HEK293 (cell line): ENCODE measurements at regions not wholly inside any gene's neighbourhood (a gene's known extent, or its start where the extent isn't known, plus 50 kb on each side); places are given as distances from the start of the nearest gene placed in this dataset.

Experiments used
- CTCF ChIA-PET: fragments of 350-600 bp; formaldehyde crosslinking; extraction: SDS; loops from one replicate; lab custom pipeline; 2021; ENCODE audit warnings: antibody characterized with exemption; lab: Yijun Ruan, JAX
- POLR2A ChIA-PET: fragments of 300-600 bp; formaldehyde crosslinking; extraction: SDS; loops from one replicate; lab custom pipeline; 2020; ENCODE audit warnings: antibody characterized with exemption, inconsistent platforms; lab: Yijun Ruan, JAX
- H3K27ac ChIP-seq: fragments of 200-500 bp; sonication (Bioruptor generic); 2 replicates; pipeline ENCODE4 v1.5.1; 2014; ENCODE audit warnings: low read depth, low read length, control low read depth, inconsistent platforms; ENCODE audit errors: extremely low read depth
- H3K36me3 ChIP-seq, 2 experiments: fragments of 200-500 bp in 1 of 2; sonication (Bioruptor generic) in 1 of 2; 1 replicate in 1 of 2; 2 replicates in 1 of 2; pipeline ENCODE4 v1.5.1; 2014 to 2017; ENCODE audit warnings: inconsistent platforms in 2 of 2, low read length in 2 of 2; ENCODE audit not compliant: control insufficient read depth in 2 of 2, insufficient read depth in 1 of 2
- H3K4me1 ChIP-seq: fragments of 200-500 bp; sonication (Bioruptor generic); 2 replicates; pipeline ENCODE4 v1.5.1; 2014; ENCODE audit warnings: mild to moderate bottlenecking, low read length, inconsistent platforms; ENCODE audit not compliant: control insufficient read depth, insufficient read depth
- H3K4me3 ChIP-seq: 2 replicates; pipeline ENCODE4 v1.5.1; 2011; ENCODE audit warnings: low read depth, mild to moderate bottlenecking, control low read depth, low read length, moderate library complexity
- H3K9me3 ChIP-seq: fragments of 200-500 bp; sonication (Bioruptor generic); 2 replicates; pipeline ENCODE4 v1.5.1; 2014; ENCODE audit warnings: low read depth, low read length, inconsistent platforms; ENCODE audit not compliant: control insufficient read depth, insufficient read depth
- FEZF1 ChIP-seq: fragments of 450-650 bp; formaldehyde crosslinking; IDR thresholded peaks from 2 replicates; pipeline ENCODE4 v1.5.1; 2016; ENCODE audit warnings: missing biosample characterization, missing genetic modification characterization
- SCRT1 ChIP-seq: fragments of 450-650 bp; formaldehyde crosslinking; IDR thresholded peaks from 2 replicates; pipeline ENCODE4 v1.5.1; 2016; ENCODE audit warnings: missing biosample characterization, missing genetic modification characterization, borderline replicate concordance
- SP2 ChIP-seq: fragments of 450-650 bp; formaldehyde crosslinking; IDR thresholded peaks from 2 replicates; pipeline ENCODE4 v1.5.1; 2016; ENCODE audit warnings: missing biosample characterization, missing genetic modification characterization
- ZBTB21 ChIP-seq: fragments of 450-650 bp; formaldehyde crosslinking; IDR thresholded peaks from 2 replicates; pipeline ENCODE4 v1.5.1; 2017; ENCODE audit warnings: missing biosample characterization, missing genetic modification characterization
- ZEB2 ChIP-seq: fragments of 450-650 bp; formaldehyde crosslinking; IDR thresholded peaks from 2 replicates; pipeline ENCODE4 v1.5.1; 2016; ENCODE audit warnings: missing biosample characterization, missing genetic modification characterization
- ZNF10 ChIP-seq: fragments of 450-650 bp; formaldehyde crosslinking; IDR thresholded peaks from 2 replicates; pipeline ENCODE4 v1.5.1; 2017; ENCODE audit warnings: missing biosample characterization, missing genetic modification characterization
- ZNF112 ChIP-seq: fragments of 450-650 bp; formaldehyde crosslinking; IDR thresholded peaks from 2 replicates; pipeline ENCODE4 v1.5.0; 2017; ENCODE audit warnings: missing biosample characterization, missing genetic modification characterization
- ZNF175 ChIP-seq: fragments of 450-650 bp; formaldehyde crosslinking; IDR thresholded peaks from 2 replicates; pipeline ENCODE4 v1.5.1; 2016; ENCODE audit warnings: missing biosample characterization, missing genetic modification characterization
- ZNF239 ChIP-seq: fragments of 450-650 bp; formaldehyde crosslinking; IDR thresholded peaks from 2 replicates; pipeline ENCODE4 v1.5.1; 2016; ENCODE audit warnings: missing biosample characterization, missing genetic modification characterization
- ZNF311 ChIP-seq: fragments of 450-650 bp; formaldehyde crosslinking; IDR thresholded peaks from 2 replicates; pipeline ENCODE4 v1.5.1; 2017; ENCODE audit warnings: missing biosample characterization, missing genetic modification characterization, borderline replicate concordance
- ZNF610 ChIP-seq: fragments of 450-650 bp; formaldehyde crosslinking; IDR thresholded peaks from 2 replicates; pipeline ENCODE4 v1.5.1; 2016; ENCODE audit warnings: missing biosample characterization, missing genetic modification characterization, borderline replicate concordance
- ZNF670 ChIP-seq: fragments of 450-650 bp; formaldehyde crosslinking; IDR thresholded peaks from 2 replicates; pipeline ENCODE4 v1.5.1; 2016; ENCODE audit warnings: missing biosample characterization, missing genetic modification characterization, low read depth
- ZNF792 ChIP-seq: fragments of 450-650 bp; formaldehyde crosslinking; IDR thresholded peaks from 2 replicates; pipeline ENCODE4 v1.5.1; 2016; ENCODE audit warnings: missing biosample characterization, missing genetic modification characterization
- ZNF837 ChIP-seq: fragments of 450-650 bp; formaldehyde crosslinking; IDR thresholded peaks from 2 replicates; pipeline ENCODE4 v1.5.1; 2016; ENCODE audit warnings: missing biosample characterization, missing genetic modification characterization
- TF ChIP-seq, protein P1 (sequence below): fragments of 450-650 bp; formaldehyde crosslinking; IDR thresholded peaks from 2 replicates; pipeline ENCODE4 v1.5.1; 2016; ENCODE audit warnings: missing biosample characterization, missing genetic modification characterization
- TF ChIP-seq, protein P2 (sequence below): fragments of 450-650 bp; formaldehyde crosslinking; IDR thresholded peaks from 2 replicates; pipeline ENCODE4 v1.5.1; 2017; ENCODE audit warnings: missing biosample characterization, missing genetic modification characterization
- TF ChIP-seq, protein P3 (sequence below): fragments of 450-650 bp; formaldehyde crosslinking; IDR thresholded peaks from 2 replicates; pipeline ENCODE4 v1.5.1; 2016; ENCODE audit warnings: missing biosample characterization, missing genetic modification characterization
- TF ChIP-seq, protein P4 (sequence below): fragments of 450-650 bp; formaldehyde crosslinking; IDR thresholded peaks from 2 replicates; pipeline ENCODE4 v1.5.1; 2016; ENCODE audit warnings: missing biosample characterization, missing genetic modification characterization
- TF ChIP-seq, protein P5 (sequence below): fragments of 450-650 bp; formaldehyde crosslinking; IDR thresholded peaks from 2 replicates; pipeline ENCODE4 v1.5.1; 2016; ENCODE audit warnings: missing biosample characterization, missing genetic modification characterization
- TF ChIP-seq, protein P6 (sequence below): fragments of 450-650 bp; formaldehyde crosslinking; IDR thresholded peaks from 2 replicates; pipeline ENCODE4 v1.5.1; 2016; ENCODE audit warnings: missing biosample characterization, missing genetic modification characterization
- TF ChIP-seq, protein P7 (sequence below): fragments of 450-650 bp; formaldehyde crosslinking; IDR thresholded peaks from 2 replicates; pipeline ENCODE4 v1.5.1; 2016; ENCODE audit warnings: missing biosample characterization, missing genetic modification characterization
- TF ChIP-seq, protein P8 (sequence below): fragments of 450-650 bp; formaldehyde crosslinking; IDR thresholded peaks from 2 replicates; pipeline ENCODE4 v1.5.1; 2017; ENCODE audit warnings: missing biosample characterization, missing genetic modification characterization

DNA sequence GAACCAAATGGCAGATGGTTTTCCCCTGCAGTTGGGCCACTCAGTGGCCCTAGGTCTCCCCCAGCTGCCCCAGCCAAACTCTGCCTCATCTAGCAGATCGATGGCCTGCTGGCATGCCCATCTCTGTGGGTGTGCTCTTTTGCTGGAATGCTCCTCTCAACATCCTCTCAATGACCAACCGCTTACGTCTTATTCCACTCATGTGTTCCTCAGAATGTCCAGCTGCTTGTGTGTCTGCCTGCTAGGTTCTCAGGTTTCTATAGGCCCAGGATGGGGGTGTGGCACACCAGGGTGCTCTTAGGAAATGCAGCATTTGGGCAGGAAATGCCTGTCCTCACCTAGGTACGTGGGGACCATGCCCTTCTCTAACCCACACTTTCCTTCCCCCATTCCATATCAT lies 509.9 kb upstream of the SYNCRIP start (continued):
- TF ChIP-seq, protein P1, sequence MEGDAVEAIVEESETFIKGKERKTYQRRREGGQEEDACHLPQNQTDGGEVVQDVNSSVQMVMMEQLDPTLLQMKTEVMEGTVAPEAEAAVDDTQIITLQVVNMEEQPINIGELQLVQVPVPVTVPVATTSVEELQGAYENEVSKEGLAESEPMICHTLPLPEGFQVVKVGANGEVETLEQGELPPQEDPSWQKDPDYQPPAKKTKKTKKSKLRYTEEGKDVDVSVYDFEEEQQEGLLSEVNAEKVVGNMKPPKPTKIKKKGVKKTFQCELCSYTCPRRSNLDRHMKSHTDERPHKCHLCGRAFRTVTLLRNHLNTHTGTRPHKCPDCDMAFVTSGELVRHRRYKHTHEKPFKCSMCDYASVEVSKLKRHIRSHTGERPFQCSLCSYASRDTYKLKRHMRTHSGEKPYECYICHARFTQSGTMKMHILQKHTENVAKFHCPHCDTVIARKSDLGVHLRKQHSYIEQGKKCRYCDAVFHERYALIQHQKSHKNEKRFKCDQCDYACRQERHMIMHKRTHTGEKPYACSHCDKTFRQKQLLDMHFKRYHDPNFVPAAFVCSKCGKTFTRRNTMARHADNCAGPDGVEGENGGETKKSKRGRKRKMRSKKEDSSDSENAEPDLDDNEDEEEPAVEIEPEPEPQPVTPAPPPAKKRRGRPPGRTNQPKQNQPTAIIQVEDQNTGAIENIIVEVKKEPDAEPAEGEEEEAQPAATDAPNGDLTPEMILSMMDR (tag by site-specific recombination): no peak
- TF ChIP-seq, all 188 proteins: peak for 0

DNA sequence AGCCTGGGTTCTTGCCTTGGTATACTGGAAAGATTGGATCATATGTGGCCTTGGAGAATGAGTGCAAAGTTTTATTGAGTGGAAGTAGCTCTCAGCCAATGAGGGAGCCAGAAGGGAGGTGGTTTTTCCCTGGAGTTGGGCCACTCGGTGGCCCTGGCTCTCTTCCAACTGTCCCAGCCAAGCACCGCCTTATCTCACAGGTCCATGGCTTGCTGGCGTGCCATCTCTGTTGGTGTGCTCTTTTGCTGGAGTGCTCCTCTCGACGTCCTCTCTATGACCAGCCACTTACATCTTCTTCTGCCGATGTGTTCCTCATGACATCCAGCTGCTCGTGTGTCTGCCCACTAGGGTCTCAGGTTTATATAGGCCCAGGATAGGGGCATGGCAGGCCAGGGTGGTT lies 505.9 kb upstream of the SYNCRIP start:
- CTCF ChIA-PET: no interaction called here
- H3K36me3 ChIP-seq: no peaks in the 10 kb centered on the region
- TF ChIP-seq ZNF792 (tag by site-specific recombination): no peak
- TF ChIP-seq, protein P2, sequence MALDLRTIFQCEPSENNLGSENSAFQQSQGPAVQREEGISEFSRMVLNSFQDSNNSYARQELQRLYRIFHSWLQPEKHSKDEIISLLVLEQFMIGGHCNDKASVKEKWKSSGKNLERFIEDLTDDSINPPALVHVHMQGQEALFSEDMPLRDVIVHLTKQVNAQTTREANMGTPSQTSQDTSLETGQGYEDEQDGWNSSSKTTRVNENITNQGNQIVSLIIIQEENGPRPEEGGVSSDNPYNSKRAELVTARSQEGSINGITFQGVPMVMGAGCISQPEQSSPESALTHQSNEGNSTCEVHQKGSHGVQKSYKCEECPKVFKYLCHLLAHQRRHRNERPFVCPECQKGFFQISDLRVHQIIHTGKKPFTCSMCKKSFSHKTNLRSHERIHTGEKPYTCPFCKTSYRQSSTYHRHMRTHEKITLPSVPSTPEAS: no peak
- TF ChIP-seq ZNF112 (tag by site-specific recombination): no peak
- TF ChIP-seq SCRT1: no peak
- TF ChIP-seq, protein P3, sequence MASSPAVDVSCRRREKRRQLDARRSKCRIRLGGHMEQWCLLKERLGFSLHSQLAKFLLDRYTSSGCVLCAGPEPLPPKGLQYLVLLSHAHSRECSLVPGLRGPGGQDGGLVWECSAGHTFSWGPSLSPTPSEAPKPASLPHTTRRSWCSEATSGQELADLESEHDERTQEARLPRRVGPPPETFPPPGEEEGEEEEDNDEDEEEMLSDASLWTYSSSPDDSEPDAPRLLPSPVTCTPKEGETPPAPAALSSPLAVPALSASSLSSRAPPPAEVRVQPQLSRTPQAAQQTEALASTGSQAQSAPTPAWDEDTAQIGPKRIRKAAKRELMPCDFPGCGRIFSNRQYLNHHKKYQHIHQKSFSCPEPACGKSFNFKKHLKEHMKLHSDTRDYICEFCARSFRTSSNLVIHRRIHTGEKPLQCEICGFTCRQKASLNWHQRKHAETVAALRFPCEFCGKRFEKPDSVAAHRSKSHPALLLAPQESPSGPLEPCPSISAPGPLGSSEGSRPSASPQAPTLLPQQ (tag by site-specific recombination): no peak
- TF ChIP-seq ZNF610 (tag by site-specific recombination): no peak
- no peak for TF ChIP-seq ZBTB21
- no peak for TF ChIP-seq ZNF175
- TF ChIP-seq ZNF670 (tag by site-specific recombination): no peak
- no peak for TF ChIP-seq ZNF10 (tag by site-specific recombination)
- TF ChIP-seq, protein P4, sequence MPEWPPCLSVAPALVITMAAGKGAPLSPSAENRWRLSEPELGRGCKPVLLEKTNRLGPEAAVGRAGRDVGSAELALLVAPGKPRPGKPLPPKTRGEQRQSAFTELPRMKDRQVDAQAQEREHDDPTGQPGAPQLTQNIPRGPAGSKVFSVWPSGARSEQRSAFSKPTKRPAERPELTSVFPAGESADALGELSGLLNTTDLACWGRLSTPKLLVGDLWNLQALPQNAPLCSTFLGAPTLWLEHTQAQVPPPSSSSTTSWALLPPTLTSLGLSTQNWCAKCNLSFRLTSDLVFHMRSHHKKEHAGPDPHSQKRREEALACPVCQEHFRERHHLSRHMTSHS (tag by site-specific recombination): no peak
- TF ChIP-seq ZNF239: no peak
- no peak for TF ChIP-seq ZEB2
- TF ChIP-seq, all 188 proteins: peak for 0
- Histone ChIP-seq H3K4me1 (no peaks in the 10 kb centered on the region), H3K4me3 (no peak overlapping the region), H3K9me3 (no peaks in the 10 kb centered on the region), H3K27ac (no peak overlapping the region)
- POLR2A ChIA-PET: no interaction called here

DNA sequence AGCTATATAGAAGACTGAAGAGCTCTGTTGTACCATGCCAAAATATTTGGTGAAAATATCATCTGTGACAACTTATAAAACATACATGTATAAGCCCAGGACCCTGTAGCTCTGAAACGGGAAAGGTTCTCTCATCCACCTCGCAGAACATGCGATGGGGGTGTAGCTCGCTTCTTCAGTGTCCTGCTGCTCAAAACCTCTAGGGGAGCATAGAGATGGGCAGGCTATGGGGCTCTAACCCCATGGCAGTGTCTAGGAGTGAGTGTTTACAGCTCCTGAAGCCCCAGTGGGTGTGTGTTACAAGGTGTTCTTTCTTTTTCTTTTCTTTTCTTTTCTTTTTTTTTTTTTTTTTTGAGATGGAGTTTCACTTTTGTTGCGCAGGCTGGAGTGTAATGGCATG lies 505.2 kb upstream of the SYNCRIP start:
- H3K36me3 ChIP-seq: no peaks in the 10 kb centered on the region
- POLR2A ChIA-PET: no interaction called here
- H3K9me3 ChIP-seq: no peaks in the 10 kb centered on the region
- H3K4me1 ChIP-seq: no peaks in the 10 kb centered on the region
- CTCF ChIA-PET: no interaction called here
- TF ChIP-seq, protein P5, sequence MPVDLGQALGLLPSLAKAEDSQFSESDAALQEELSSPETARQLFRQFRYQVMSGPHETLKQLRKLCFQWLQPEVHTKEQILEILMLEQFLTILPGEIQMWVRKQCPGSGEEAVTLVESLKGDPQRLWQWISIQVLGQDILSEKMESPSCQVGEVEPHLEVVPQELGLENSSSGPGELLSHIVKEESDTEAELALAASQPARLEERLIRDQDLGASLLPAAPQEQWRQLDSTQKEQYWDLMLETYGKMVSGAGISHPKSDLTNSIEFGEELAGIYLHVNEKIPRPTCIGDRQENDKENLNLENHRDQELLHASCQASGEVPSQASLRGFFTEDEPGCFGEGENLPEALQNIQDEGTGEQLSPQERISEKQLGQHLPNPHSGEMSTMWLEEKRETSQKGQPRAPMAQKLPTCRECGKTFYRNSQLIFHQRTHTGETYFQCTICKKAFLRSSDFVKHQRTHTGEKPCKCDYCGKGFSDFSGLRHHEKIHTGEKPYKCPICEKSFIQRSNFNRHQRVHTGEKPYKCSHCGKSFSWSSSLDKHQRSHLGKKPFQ: no peak
- TF ChIP-seq FEZF1 (no peak), SP2 (tag by site-specific recombination) (no peak), SCRT1 (no peak), ZNF837 (tag by site-specific recombination) (no peak), ZNF311 (tag by site-specific recombination) (no peak)
- TF ChIP-seq, protein P6, sequence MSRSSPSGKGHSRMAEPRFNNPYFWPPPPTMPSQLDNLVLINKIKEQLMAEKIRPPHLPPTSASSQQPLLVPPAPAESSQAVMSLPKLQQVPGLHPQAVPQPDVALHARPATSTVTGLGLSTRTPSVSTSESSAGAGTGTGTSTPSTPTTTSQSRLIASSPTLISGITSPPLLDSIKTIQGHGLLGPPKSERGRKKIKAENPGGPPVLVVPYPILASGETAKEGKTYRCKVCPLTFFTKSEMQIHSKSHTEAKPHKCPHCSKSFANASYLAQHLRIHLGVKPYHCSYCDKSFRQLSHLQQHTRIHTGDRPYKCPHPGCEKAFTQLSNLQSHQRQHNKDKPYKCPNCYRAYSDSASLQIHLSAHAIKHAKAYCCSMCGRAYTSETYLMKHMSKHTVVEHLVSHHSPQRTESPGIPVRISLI (tag by site-specific recombination): no peak
- TF ChIP-seq, protein P7, sequence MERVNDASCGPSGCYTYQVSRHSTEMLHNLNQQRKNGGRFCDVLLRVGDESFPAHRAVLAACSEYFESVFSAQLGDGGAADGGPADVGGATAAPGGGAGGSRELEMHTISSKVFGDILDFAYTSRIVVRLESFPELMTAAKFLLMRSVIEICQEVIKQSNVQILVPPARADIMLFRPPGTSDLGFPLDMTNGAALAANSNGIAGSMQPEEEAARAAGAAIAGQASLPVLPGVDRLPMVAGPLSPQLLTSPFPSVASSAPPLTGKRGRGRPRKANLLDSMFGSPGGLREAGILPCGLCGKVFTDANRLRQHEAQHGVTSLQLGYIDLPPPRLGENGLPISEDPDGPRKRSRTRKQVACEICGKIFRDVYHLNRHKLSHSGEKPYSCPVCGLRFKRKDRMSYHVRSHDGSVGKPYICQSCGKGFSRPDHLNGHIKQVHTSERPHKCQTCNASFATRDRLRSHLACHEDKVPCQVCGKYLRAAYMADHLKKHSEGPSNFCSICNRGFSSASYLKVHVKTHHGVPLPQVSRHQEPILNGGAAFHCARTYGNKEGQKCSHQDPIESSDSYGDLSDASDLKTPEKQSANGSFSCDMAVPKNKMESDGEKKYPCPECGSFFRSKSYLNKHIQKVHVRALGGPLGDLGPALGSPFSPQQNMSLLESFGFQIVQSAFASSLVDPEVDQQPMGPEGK (tag by site-specific recombination): no peak
- TF ChIP-seq, protein P8, sequence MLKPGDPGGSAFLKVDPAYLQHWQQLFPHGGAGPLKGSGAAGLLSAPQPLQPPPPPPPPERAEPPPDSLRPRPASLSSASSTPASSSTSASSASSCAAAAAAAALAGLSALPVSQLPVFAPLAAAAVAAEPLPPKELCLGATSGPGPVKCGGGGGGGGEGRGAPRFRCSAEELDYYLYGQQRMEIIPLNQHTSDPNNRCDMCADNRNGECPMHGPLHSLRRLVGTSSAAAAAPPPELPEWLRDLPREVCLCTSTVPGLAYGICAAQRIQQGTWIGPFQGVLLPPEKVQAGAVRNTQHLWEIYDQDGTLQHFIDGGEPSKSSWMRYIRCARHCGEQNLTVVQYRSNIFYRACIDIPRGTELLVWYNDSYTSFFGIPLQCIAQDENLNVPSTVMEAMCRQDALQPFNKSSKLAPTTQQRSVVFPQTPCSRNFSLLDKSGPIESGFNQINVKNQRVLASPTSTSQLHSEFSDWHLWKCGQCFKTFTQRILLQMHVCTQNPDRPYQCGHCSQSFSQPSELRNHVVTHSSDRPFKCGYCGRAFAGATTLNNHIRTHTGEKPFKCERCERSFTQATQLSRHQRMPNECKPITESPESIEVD (tag by site-specific recombination): no peak
- TF ChIP-seq, all 188 proteins: peak for 0
- Histone ChIP-seq H3K27ac (no peak overlapping the region), H3K4me3 (no peak overlapping the region)
